HepG2 (cell line): ENCODE measurements at regions not wholly inside any gene's neighbourhood (a gene's known extent, or its start where the extent isn't known, plus 50 kb on each side); places are given as distances from the start of the nearest gene placed in this dataset.

Experiments used
- GPBP1L1 ChIP-seq: sonication (generic); formaldehyde crosslinking; IDR thresholded peaks from 2 replicates; pipeline ENCODE4 v1.5.0; 2020; ENCODE audit warnings: mild to moderate bottlenecking, missing genetic modification reagents
- HNF1B ChIP-seq: sonication (generic); formaldehyde crosslinking; IDR thresholded peaks from 2 replicates; pipeline ENCODE4 v1.5.1; 2020; ENCODE audit warnings: mild to moderate bottlenecking, moderate library complexity, missing genetic modification reagents
- MTA1 ChIP-seq: sonication (generic); formaldehyde crosslinking; IDR thresholded peaks from 2 replicates; pipeline ENCODE4 v1.4.0; 2020; ENCODE audit warnings: missing genetic modification reagents, mild to moderate bottlenecking, borderline replicate concordance
- MXD3 ChIP-seq: IDR thresholded peaks from 2 replicates; pipeline ENCODE4 v1.6.1; 2016; ENCODE audit warnings: mild to moderate bottlenecking, missing biosample characterization, missing genetic modification reagents
- NFE2L1 ChIP-seq: sonication (generic); formaldehyde crosslinking; IDR thresholded peaks from 2 replicates; pipeline ENCODE4 v1.4.0; 2020; ENCODE audit warnings: missing genetic modification reagents, mild to moderate bottlenecking, borderline replicate concordance
- SMAD1 ChIP-seq: sonication (generic); formaldehyde crosslinking; IDR thresholded peaks from 2 replicates; pipeline ENCODE4 v1.4.0; 2020; ENCODE audit warnings: missing genetic modification reagents, low read depth, mild to moderate bottlenecking, borderline replicate concordance
- YY1 ChIP-seq: IDR thresholded peaks from 2 replicates; pipeline ENCODE4 v1.6.1; 2011; ENCODE audit warnings: low read length, low read depth, moderate library complexity, mild to moderate bottlenecking; ENCODE audit not compliant: insufficient read depth, insufficient replicate concordance
- ZNF12 ChIP-seq: sonication (generic); formaldehyde crosslinking; IDR thresholded peaks from 2 replicates; pipeline ENCODE4 v1.5.0; 2020; ENCODE audit warnings: missing genetic modification reagents
- ZNF33A ChIP-seq: sonication (generic); formaldehyde crosslinking; IDR thresholded peaks from 2 replicates; pipeline ENCODE4 v1.5.1; 2020; ENCODE audit warnings: missing genetic modification reagents, mild to moderate bottlenecking, moderate library complexity, borderline replicate concordance
- ZNF557 ChIP-seq: sonication (generic); formaldehyde crosslinking; IDR thresholded peaks from 2 replicates; pipeline ENCODE4 v1.4.0; 2020; ENCODE audit warnings: missing genetic modification reagents

- TF ChIP-seq ZNF557 (CRISPR knock-in tag) (no peak), YY1 (no peak), SMAD1 (no peak), ZNF33A (CRISPR knock-in tag) (no peak), MXD3 (no peak), GPBP1L1 (CRISPR knock-in tag) (no peak), ZNF12 (CRISPR knock-in tag) (no peak), HNF1B (no peak), NFE2L1 (CRISPR knock-in tag) (no peak), MTA1 (CRISPR knock-in tag) (no peak)
These were observed 326.7 kb downstream of the BCKDHB start (continued) for GRCh38 chr6:80433010-80433672.
